ENCODE measurements at regions not wholly inside any gene's neighbourhood (a gene's known extent, or its start where the extent isn't known, plus 50 kb on each side); places are given as distances from the start of the nearest gene placed in this dataset.

- TF ChIP-seq CTCF (IDR thresholded peaks at IDR 0.05) (peak in 2 of 6 experiments; percentile 37 to 43), POLR2A (IDR thresholded peaks at IDR 0.05) (no peak)
Measured at GRCh38 chrY:4483693-4484092, 516.4 kb upstream of the PCDH11Y start.

All from thyroid gland (tissue), 4 donors.